GM12878 (cell line): ENCODE measurements at regions not wholly inside any gene's neighbourhood (a gene's known extent, or its start where the extent isn't known, plus 50 kb on each side); places are given as distances from the start of the nearest gene placed in this dataset.

ENCODE experiments used
- ATAC-seq: fragments of 200-7000 bp; cut with Tn5 transposase; 3 replicates; pipeline ENCODE4 v1.9.1; 2020; ENCODE audit warnings: mild to moderate bottlenecking, moderate library complexity
- BruUV-seq: library from RNA; stranded (reverse); fragments of 400-500 nt; replicated peaks from 2 replicates; lab custom pipeline; 2021; lab: Mats Ljungman, UMichigan
- CTCF ChIA-PET: fragments of 300-600 bp; sonication (Branson Sonifier 250); formaldehyde crosslinking; extraction: SDS; loops from one replicate; lab custom pipeline; 2021; ENCODE audit warnings: inconsistent platforms; lab: Yijun Ruan, JAX
- POLR2A ChIA-PET: fragments of 350-600 bp; formaldehyde crosslinking; extraction: SDS; loops from one replicate; lab custom pipeline; 2021; ENCODE audit warnings: inconsistent platforms; lab: Charles Lee
- RAD21 ChIA-PET: fragments of 300-600 bp; sonication (Branson Sonifier 250); formaldehyde crosslinking; loops from one replicate; lab custom pipeline; 2023; ENCODE audit warnings: antibody characterized with exemption; ENCODE audit not compliant: unreplicated experiment; lab: Charles Lee
- SMC1A ChIA-PET: fragments of 300-600 bp; sonication (Branson Sonifier 250); formaldehyde crosslinking; loops from one replicate; lab custom pipeline; 2023; ENCODE audit not compliant: unreplicated experiment, uncharacterized antibody; lab: Charles Lee
- DNase-seq: peaks from one replicate; pipeline ENCODE4 v3.0.0-alpha.2; 2011; ENCODE audit warnings: low read depth, low spot score
- FAIRE-seq: peaks from 3 replicates; lab custom pipeline; 2011; peaks lifted over from hg19 to GRCh38; lab: Jason Lieb, UNC
- H2AFZ ChIP-seq: 2 replicates; pipeline ENCODE4 v1.6.0; 2011; ENCODE audit warnings: low read depth, low read length, control low read depth; ENCODE audit not compliant: control insufficient read depth
- H3K27ac ChIP-seq: 2 replicates; pipeline ENCODE4 v1.5.1; 2011; ENCODE audit warnings: control low read depth; ENCODE audit not compliant: control insufficient read depth, insufficient read depth
- H3K27me3 ChIP-seq, 2 experiments: replicated peaks in 1 of 2; 2 replicates each; pipeline versions ENCODE4 v1.6.0 to v1.6.1; 2011; ENCODE audit warnings: low read length in 1 of 2; ENCODE audit not compliant: control insufficient read depth in 2 of 2, insufficient read depth in 2 of 2
- H3K36me3 ChIP-seq, 2 experiments: 2 replicates each; pipeline ENCODE4 v1.5.1; 2011; ENCODE audit warnings: low read length in 1 of 2; ENCODE audit not compliant: control insufficient read depth in 2 of 2, insufficient read depth in 2 of 2
- H3K4me1 ChIP-seq: 2 replicates; pipeline ENCODE4 v1.6.1; 2011; ENCODE audit warnings: mild to moderate bottlenecking, low read length, moderate library complexity, mixed read lengths; ENCODE audit not compliant: control insufficient read depth, insufficient read depth
- H3K4me2 ChIP-seq: 2 replicates; pipeline ENCODE4 v1.6.0; 2011; ENCODE audit warnings: control low read depth; ENCODE audit not compliant: control insufficient read depth, insufficient read depth
- H3K4me3 ChIP-seq: fragments of 200-600 bp; sonication (generic); 2 replicates; pipeline ENCODE4 v1.5.1; 2016
- H3K79me2 ChIP-seq: 2 replicates; pipeline ENCODE4 v1.6.0; 2011; ENCODE audit warnings: low read length; ENCODE audit not compliant: control insufficient read depth, insufficient read depth
- H3K9ac ChIP-seq: 2 replicates; pipeline ENCODE4 v1.8.0; 2011; ENCODE audit warnings: low read length, control low read depth, mixed read lengths; ENCODE audit not compliant: control insufficient read depth, insufficient read depth
- H3K9me3 ChIP-seq: replicated peaks from 3 replicates; pipeline ENCODE4 v1.5.1; 2011; ENCODE audit warnings: mild to moderate bottlenecking, low read length; ENCODE audit not compliant: control insufficient read depth, insufficient read depth
- H4K20me1 ChIP-seq: 2 replicates; pipeline ENCODE4 v1.6.0; 2011; ENCODE audit not compliant: control insufficient read depth, insufficient read depth
- BACH1 ChIP-seq: fragments of 450-650 bp; IDR thresholded peaks from 2 replicates; pipeline ENCODE4 v1.6.1; 2017; ENCODE audit warnings: mild to moderate bottlenecking, borderline replicate concordance
- BCL11A ChIP-seq: IDR thresholded peaks from 2 replicates; pipeline ENCODE4 v1.6.1; 2011; ENCODE audit warnings: low read depth, low read length
- CEBPB ChIP-seq, 2 experiments: fragments of 150-350 bp in 1 of 2; IDR thresholded peaks; 2 replicates each; pipeline ENCODE4 v1.6.1; 2012 to 2014; ENCODE audit warnings: low read depth in 2 of 2, low read length in 2 of 2, borderline replicate concordance in 1 of 2, inconsistent platforms in 1 of 2
- CEBPZ ChIP-seq: fragments of 150-350 bp; IDR thresholded peaks from 2 replicates; pipeline ENCODE4 v1.6.1; 2016; ENCODE audit warnings: low read depth, low read length
- CHD1 ChIP-seq: IDR thresholded peaks from 2 replicates; pipeline ENCODE4 v1.6.1; 2012; ENCODE audit warnings: low read depth, low read length, improper control_type of control experiment
- CHD4 ChIP-seq: fragments of 200-600 bp; sonication (generic); IDR thresholded peaks from 2 replicates; pipeline ENCODE4 v1.6.1; 2016; ENCODE audit warnings: mild to moderate bottlenecking
- E2F4 ChIP-seq: IDR thresholded peaks from 2 replicates; pipeline ENCODE4 v1.6.1; 2012; ENCODE audit warnings: low read depth, low read length, improper control_type of control experiment
- EGR1 ChIP-seq, 2 experiments: IDR thresholded peaks; 1 replicate in 1 of 2; 2 replicates in 1 of 2; pipeline ENCODE4 v1.6.1; 2011 to 2012; ENCODE audit warnings: low read depth in 2 of 2, low read length in 2 of 2, borderline replicate concordance in 1 of 2, mild to moderate bottlenecking in 1 of 2, moderate library complexity in 1 of 2
- IRF4 ChIP-seq: IDR thresholded peaks from 2 replicates; pipeline ENCODE4 v1.6.1; 2011; ENCODE audit warnings: low read depth, low read length
- NRF1 ChIP-seq: conservative IDR thresholded peaks from 2 replicates; pipeline ENCODE4 v1.6.1; 2011; ENCODE audit warnings: mild to moderate bottlenecking, low read depth, low read length, improper control_type of control experiment
- POU2F2 ChIP-seq: IDR thresholded peaks from 3 replicates; pipeline ENCODE4 v1.6.1; 2011; ENCODE audit warnings: low read depth, mild to moderate bottlenecking, low read length, borderline replicate concordance
- RAD51 ChIP-seq: fragments of 450-650 bp; IDR thresholded peaks from 2 replicates; pipeline ENCODE4 v1.6.1; 2016; ENCODE audit warnings: moderate library complexity, mild to moderate bottlenecking, inconsistent platforms
- SKIL ChIP-seq: fragments of 450-650 bp; IDR thresholded peaks from 2 replicates; pipeline ENCODE4 v1.6.1; 2017; ENCODE audit warnings: mild to moderate bottlenecking, low read depth, inconsistent platforms; ENCODE audit not compliant: poor library complexity, severe bottlenecking
- SMAD1 ChIP-seq: fragments of 450-650 bp; IDR thresholded peaks from 2 replicates; pipeline ENCODE4 v1.6.1; 2018; ENCODE audit warnings: mild to moderate bottlenecking, low read depth; ENCODE audit not compliant: partially characterized antibody
- TBL1XR1 ChIP-seq: IDR thresholded peaks from 2 replicates; pipeline ENCODE4 v1.6.1; 2012; ENCODE audit warnings: low read depth, low read length, improper control_type of control experiment
- ZBED1 ChIP-seq: IDR thresholded peaks from 2 replicates; pipeline ENCODE4 v1.6.1; 2016; ENCODE audit warnings: borderline replicate concordance
- ZNF622 ChIP-seq: fragments of 450-650 bp; IDR thresholded peaks from 2 replicates; pipeline ENCODE4 v1.6.1; 2017; ENCODE audit warnings: mild to moderate bottlenecking, inconsistent platforms
- WGBS: methylation state at CpG from one replicate; pipeline ENCODE4 v1.1.6; 2016; ENCODE audit warnings: low lambda C conversion rate; ENCODE audit not compliant: insufficient replicate concordance, insufficient coverage; ENCODE audit errors: missing lambda C conversion rate; 5-methylcytosine and 5-hydroxymethylcytosine counted together
- in situ Hi-C: fragments of 300-500 bp; cut with MboI; formaldehyde crosslinking; loops from 9 replicates; pipeline ENCODE4 v1.14.3; 2018; ENCODE audit warnings: mixed read lengths
- intact Hi-C: fragments of 100-400 bp; cut with micrococcal nuclease; formaldehyde crosslinking; loops from one replicate; pipeline ENCODE4 v1.14.2; 2022; ENCODE audit not compliant: unreplicated experiment

- ATAC-seq (no peak), DNase-seq (no peak), FAIRE-seq (no peak)
- no TSS peak for BruUV-seq
- H3K79me2 ChIP-seq: no peaks in the 10 kb centered on the region
- no peaks in the 10 kb centered on the region for H3K36me3 ChIP-seq
- intact Hi-C loops: no loop called here
- H3K9me3 ChIP-seq: no peaks in the 10 kb centered on the region
- no peaks in the 10 kb centered on the region for H4K20me1 ChIP-seq
- ChIA-PET RAD21 (no interaction called here), SMC1A (interaction anchor here (1.0 kb wide), 1 partner anchor 13 kb away, joined by 3 read pairs; no protein-coding TSS in a partner anchor), CTCF (interaction anchor here (0.6 to 1.2 kb wide), 2 partner anchors 175 to 247 kb away, joined by 3 read pairs; no protein-coding TSS in a partner anchor), POLR2A (no interaction called here)
- no peak overlapping the region for H2AFZ ChIP-seq
- no peak overlapping the region for H3K27ac ChIP-seq
- H3K4me2 ChIP-seq: no peak overlapping the region
- H3K9ac ChIP-seq: no peak overlapping the region
- in situ Hi-C loops: no loop called here
- no peaks in the 10 kb centered on the region for H3K4me1 ChIP-seq
- 33% methylated on average over 1 of the region's 1 CpG for WGBS
- no peak overlapping the region for H3K4me3 ChIP-seq
- H3K27me3 ChIP-seq: no peaks in the 10 kb centered on the region; a peak in 1 of 4 replicates
- TF ChIP-seq BCL11A: no peak
- TF ChIP-seq SMAD1: no peak
- no peak for TF ChIP-seq CEBPB (IDR thresholded peaks at IDR 0.05; ENCODE audit: borderline replicate concordance in 1 of 2, low read depth in 2 of 2, low read length in 2 of 2)
- no peak for TF ChIP-seq ZNF622
- TF ChIP-seq BACH1: no peak
- no peak for TF ChIP-seq NRF1
- no peak for TF ChIP-seq CEBPZ
- no peak for TF ChIP-seq TBL1XR1
- no peak for TF ChIP-seq POU2F2
- no peak for TF ChIP-seq ZBED1
- no peak for TF ChIP-seq CHD1
- no peak for TF ChIP-seq CHD4
- TF ChIP-seq E2F4: no peak
- TF ChIP-seq RAD51: no peak
- no peak for TF ChIP-seq SKIL
- no peak for TF ChIP-seq IRF4
- no peak for TF ChIP-seq EGR1 (IDR thresholded peaks at IDR 0.05; ENCODE audit: borderline replicate concordance in 1 of 2, low read depth in 2 of 2, low read length in 2 of 2)
Measured at GRCh38 chr4:99710681-99711345, 53.2 kb upstream of the C4orf54 start.
